KG1 (cell line): ENCODE measurements at regions not wholly inside any gene's neighbourhood (a gene's known extent, or its start where the extent isn't known, plus 50 kb on each side); places are given as distances from the start of the nearest gene placed in this dataset.

ENCODE experiments used
- DNase-seq: peaks from one replicate; lab custom pipeline; 2025; lab: John Stamatoyannopoulos, UW

- no peak for DNase-seq
Observed at GRCh38 chr15:85941186-85941855, 138.3 kb upstream of the AGBL1 start.

- no peak for DNase-seq
Observed at GRCh38 chr15:85942632-85943031, 137.0 kb upstream of the AGBL1 start.

GRCh38 chr15:85943151-85943550, 136.5 kb upstream of the AGBL1 start:
- DNase-seq = no peak

DNA sequence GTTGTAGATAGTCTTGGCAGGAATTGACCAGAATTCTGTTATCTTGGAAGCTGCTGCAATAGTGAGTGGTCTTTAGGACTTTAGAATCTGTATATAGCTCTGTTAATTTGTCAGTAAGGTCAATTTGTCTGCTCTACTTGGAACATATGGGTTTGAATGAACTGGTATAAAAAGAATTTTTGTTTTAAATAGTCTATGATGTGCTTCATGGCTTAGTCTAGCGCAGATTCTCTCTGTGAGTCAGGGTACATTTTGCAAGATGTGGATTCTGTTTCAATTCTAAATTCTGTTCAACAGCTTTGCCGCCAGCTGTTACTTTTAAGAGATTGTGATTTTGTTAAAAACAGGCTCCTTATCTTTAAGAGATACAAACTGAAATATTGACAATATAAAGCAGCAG, 135.9 kb upstream of the AGBL1 start:
- DNase-seq = no peak

DNA sequence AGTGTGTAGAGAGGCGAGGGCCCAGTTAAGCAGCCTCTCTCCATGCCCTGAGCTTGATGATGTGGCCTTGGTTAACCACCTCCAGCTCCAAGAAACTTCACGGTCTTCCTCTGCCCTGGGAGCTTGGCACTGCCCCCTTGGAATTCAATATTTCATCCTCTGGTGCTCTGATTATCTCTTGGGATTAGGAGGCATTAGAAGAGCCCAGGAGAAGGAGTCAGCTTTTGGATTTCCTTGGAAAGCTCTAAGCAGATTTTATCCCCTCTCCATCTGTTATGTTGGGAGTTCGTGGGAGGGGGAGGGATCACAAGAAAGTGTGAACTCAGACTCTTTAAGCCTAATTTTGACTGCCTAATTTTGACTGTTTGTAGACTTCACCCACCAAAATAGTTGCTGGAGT, 132.7 kb upstream of the AGBL1 start:
- DNase-seq = no peak

DNA sequence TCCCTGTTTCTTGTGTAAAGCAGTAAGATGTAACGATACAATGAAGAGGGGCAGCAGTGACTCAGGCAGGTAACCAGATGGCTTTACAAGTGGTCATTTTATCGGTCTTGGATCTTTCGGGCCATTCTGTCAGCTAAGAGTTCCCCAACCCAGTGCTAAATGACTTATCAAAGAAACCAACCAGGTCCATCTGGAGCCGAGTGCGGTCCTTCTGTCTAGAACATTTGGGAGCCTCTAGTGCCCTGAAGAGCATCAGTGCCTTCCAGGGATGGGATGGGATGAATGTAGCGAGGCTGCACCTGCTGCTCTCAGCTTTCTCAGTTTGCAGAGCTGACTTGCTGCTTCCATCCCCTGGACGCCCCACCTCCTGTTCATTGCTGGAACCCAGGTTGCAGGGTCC, 131.7 kb upstream of the AGBL1 start:
- no peak for DNase-seq

GRCh38 chr15:85950101-85950500, 129.6 kb upstream of the AGBL1 start:
- no peak for DNase-seq

- no peak for DNase-seq
Observed at GRCh38 chr15:85954586-85954985, 125.1 kb upstream of the AGBL1 start.

DNA sequence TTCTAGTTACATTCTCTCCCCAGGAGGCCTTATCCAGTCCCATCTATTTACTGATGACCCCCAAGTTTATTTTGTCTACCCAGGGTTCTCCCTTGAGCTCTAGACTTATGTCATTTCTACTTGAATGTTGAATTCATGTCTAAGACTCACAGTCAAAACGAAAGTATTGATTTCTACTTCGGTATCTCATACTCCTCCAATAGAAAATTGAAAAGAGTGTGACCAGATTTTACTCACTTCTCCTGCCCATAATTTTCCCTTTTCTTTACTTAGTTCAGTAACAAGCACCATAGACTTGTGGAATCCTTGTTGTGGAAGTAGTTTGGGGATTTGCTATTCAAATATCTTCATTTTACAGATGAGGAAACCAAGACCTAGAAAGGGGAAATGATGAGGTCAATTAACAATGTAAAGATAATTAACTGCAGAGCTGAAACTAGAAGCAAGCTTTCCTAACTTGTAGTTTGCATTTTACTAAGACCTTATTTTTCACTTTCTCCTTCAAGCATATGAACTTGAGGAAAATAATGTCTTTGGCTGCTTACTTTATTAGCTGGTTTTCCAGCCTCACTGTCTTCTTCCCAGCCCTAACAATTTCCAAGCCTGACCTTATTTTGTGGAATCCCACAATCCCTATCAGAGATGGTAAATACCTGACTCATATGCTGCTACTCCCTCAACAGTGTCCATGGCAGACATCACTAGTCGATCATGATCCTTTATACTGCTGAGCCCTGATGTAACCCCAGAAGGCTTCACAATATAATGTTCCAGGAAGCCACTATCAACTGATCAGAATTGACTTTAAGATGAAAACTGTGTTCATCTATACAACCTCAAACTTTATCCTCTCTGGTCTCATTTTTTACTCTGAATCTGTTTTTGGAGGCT, 123.9 kb upstream of the AGBL1 start:
- DNase-seq = no peak

DNA sequence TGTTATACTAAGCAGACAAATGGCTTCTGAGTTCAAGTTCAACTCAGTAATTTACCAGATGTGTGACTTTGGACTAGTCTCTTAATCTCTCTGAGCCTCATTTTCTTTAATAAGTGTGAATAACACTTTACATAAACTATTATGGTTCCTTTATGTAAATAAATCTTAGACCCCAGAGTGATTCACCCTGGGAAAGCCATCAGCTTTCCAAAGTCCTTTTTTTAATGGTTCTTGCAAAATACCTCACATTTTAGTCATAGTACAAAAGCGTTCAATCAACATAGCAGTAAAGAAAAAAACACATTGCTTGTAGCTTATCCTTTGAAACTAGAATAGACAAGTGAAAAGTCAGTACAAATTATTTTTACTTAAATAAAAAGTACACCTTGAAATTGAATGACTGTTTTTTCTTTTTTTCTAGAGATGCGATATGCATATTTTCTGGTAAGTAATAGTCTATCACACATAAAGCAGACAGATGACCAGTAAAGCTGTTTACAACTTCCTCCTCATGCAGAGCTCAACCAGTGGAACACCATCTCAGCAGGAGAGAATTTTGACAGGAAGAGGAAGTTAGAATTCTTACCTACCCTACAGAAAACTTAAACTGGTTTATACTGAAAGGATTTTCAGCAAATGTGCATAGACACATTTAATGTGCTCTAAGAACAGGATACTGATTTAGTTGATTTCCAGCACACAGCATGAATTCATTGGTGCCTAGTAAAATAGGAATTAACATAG, 123.0 kb upstream of the AGBL1 start:
- no peak for DNase-seq

DNA sequence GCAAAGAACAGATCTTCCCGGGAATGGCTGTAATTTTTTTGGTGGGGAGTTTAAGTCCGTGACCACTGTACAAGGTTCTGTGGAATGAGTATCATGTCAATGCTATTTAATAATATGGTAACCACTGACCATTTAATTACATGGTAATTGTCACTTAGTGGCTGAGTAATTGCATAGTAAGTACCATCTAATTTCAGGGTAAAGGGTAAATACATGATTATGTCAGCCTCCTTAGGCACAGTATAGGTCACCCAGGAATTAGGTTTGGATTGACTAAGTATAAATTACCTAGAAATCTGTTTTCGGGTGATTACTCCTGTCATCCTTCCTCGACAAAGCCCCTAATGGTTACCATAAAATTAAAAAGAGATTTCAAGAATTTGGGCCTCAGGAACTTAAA, 120.1 kb upstream of the AGBL1 start:
- no peak for DNase-seq

DNA sequence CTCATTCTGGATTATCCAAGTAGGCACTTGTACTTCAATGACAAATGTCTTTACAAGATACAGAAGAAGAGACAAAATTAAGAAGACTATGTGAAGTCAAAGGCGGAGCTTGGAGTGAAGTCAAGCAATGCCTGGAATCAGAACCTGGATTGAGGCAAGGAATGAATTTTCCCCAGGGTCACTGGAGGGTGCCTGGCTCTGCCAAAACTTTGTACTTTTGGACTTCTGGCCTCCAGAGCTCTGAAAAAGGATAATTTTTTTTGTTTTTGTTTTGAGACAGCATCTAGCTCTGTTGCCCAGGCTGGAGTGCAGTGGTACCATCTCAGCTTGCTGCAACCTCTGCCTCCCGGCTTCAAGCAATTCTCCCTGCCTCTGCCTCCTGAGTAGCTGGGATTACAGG, 119.3 kb upstream of the AGBL1 start:
- no peak for DNase-seq

- no peak for DNase-seq
Observed at GRCh38 chr15:85961821-85962220, 117.8 kb upstream of the AGBL1 start.

- DNase-seq = no peak
Observed at GRCh38 chr15:85963262-85963760, 116.4 kb upstream of the AGBL1 start.

DNA sequence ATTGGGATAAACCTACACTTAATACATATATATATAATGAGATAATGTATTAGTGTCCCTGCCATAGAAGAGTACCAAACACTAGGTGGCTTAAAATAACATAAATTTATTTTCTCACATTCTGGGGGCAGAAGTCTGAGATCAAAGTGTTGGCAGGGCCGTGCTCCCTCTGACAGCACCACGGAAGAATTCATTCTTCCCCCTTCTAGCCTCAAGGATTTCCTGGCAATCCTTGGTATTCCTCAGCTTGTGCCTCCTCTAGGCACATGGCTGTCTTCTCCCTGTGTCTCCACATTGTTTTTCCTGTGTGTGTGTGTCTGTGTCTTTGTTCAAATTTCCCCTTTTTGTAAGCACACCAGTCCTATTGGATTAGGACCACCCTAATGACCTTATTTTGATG, 115.2 kb upstream of the AGBL1 start:
- no peak for DNase-seq

DNA sequence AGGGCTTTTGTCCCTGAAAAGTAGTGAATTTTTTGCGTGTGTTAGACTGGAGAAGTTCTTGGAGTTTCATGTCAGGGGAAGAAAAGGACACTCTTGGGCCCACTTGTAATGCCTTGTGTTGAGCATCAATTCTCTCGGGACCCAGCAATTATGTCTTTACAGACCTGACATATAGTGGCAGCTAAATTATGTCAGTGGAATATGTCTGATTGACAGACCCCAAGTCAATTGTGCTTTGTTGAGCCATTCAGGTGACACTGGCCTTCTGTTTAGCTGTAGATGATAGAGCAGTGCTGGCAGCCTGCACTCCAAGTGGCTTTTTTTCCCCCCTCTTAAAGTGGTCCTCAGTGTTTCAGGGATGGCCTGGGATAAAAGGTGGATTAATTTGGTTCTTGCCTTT, 112.1 kb upstream of the AGBL1 start:
- no peak for DNase-seq

DNA sequence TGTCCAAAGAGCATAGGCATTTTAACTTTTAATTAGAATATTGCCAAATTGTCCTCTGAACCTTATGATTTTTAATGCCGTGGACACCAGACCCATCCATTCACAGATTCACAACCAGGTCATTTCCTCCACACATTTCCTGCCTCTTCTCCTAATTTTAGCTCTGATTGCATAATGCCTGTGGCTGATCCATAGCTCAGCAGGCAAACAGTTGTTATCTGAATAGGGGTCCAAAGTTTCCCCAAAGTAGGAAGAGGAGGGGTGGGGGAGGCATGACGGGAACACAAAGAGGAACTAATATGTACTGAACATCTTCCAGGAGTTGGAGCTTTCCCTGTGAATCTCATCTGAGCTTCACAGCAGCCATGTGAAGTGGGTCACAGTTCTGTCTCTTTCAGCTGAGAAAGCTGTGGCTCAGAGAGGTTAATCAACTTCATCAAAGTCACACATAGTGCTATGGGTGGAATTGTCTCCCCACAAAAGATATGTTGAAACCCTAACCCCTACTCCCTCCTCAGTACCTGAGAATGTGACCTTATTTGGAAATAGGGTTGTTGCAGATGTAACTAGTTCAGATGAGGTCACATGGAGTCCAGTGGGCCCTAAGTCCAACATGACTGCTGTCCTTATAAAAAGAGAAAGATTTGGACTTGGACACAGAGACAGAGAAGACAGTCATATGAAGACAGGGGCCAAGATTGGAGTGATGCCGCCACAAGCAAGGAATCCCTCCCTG, 106.7 kb upstream of the AGBL1 start:
- no peak for DNase-seq

DNA sequence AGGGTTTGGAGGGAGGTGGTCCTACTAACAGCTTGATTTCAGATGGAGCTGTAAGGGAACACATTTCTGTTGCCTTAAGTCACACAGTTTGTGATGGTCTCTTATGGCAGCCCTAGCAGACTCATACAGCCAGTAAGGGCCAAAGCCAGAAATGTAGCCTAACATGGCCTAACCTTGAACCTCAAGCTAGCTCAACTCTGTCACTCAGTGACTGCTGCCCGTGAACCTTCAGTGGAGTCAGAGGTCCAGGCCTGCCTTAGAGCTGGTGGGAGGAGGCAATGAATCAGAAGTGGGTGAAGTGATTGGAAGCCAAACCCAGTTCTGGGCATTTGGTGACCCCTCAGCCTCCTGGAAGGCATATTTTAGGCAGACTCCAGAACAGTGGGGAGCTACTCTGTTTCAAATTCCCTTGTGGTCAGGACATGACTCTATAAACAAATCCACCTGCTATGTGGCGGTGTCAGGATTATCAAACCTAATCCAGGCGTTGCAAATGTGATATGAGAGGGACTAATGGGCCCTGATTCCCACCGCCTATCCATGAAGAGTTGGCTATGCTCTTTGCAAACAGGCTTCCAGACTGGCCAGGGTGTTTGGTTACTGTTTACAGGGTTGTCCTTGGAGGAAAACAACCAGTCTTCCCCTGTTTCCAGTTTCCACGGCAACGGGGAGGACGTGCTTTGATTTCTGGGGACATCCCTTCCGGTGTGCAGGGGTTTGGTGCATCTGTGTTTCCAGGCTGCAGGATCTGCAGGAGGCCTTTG, 105.9 kb upstream of the AGBL1 start:
- DNase-seq = no peak

DNA sequence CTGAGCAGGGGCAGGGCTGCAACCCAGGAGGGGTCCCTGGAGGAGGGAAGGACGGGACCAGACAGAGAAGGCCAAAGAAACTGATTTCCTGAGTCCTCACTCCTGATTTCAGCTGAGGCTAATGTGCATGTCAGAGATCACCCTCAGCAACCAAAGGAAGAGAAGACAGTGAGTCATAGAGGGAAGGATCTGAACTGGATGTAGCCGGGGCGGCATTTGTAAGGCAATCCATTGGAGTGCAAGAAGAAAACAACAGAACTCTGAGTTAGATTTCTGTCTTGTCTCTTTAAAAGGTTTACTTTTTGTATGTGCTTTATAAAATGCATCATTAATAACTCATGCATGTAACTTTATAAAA, 105.3 kb upstream of the AGBL1 start:
- DNase-seq = no peak

- DNase-seq = no peak
Observed at GRCh38 chr15:85974742-85975141, 104.9 kb upstream of the AGBL1 start.

GRCh38 chr15:85976102-85976501, 103.6 kb upstream of the AGBL1 start:
- DNase-seq = no peak
